B cell (primary cell): ENCODE measurements at regions not wholly inside any gene's neighbourhood (a gene's known extent, or its start where the extent isn't known, plus 50 kb on each side); places are given as distances from the start of the nearest gene placed in this dataset.

Experiments
- ATAC-seq: fragments of 200-7000 bp; cut with Tn5 transposase; one replicate; pipeline ENCODE4 v1.10.0; 2021; ENCODE audit warnings: low read depth, mild to moderate bottlenecking, moderate number of reproducible peaks, moderate library complexity
- CTCF ChIA-PET: fragments of 350-600 bp; sonication (Branson Sonifier 250); formaldehyde crosslinking; loops from one replicate; lab custom pipeline; 2021; ENCODE audit warnings: antibody characterized with exemption, inconsistent platforms; lab: Charles Lee
- POLR2A ChIA-PET: fragments of 350-600 bp; sonication (Branson Sonifier 250); formaldehyde crosslinking; loops from one replicate; lab custom pipeline; 2021; ENCODE audit warnings: antibody characterized with exemption; lab: Charles Lee
- DNase-seq: peaks from one replicate; pipeline ENCODE4 v3.0.0; 2013
- H2AFZ ChIP-seq: 2 replicates; pipeline ENCODE4 v1.6.1; 2012; ENCODE audit warnings: mild to moderate bottlenecking, low read depth, low read length; ENCODE audit not compliant: insufficient read depth, poor library complexity, severe bottlenecking
- H3K27ac ChIP-seq, 2 donors: 1 replicate in 1 of 2; 2 replicates in 1 of 2; pipeline ENCODE4 v1.5.1; 2012 to 2013; ENCODE audit warnings: low read length in 2 of 2, mild to moderate bottlenecking in 2 of 2, moderate library complexity in 1 of 2
- H3K27me3 ChIP-seq, 4 experiments: fragments of 200-600 bp in 1 of 4; sonication (generic) in 1 of 4; replicated peaks in 1 of 4; 1 replicate in 2 of 4; 2 replicates in 2 of 4; pipeline versions ENCODE4 v1.6.1 to v1.7.0; 2013 to 2016; ENCODE audit warnings: low read length in 3 of 4, mild to moderate bottlenecking in 2 of 4, mixed read lengths in 1 of 4, moderate library complexity in 1 of 4; ENCODE audit not compliant: insufficient read depth in 4 of 4, control insufficient read depth in 3 of 4; ENCODE audit errors: control extremely low read depth in 1 of 4
- H3K36me3 ChIP-seq, 2 experiments: replicated peaks in 1 of 2; 1 replicate in 1 of 2; 2 replicates in 1 of 2; pipeline versions ENCODE4 v1.6.1 to v1.7.1; 2013; ENCODE audit warnings: low read length in 1 of 2; ENCODE audit not compliant: insufficient read depth in 2 of 2, control insufficient read depth in 1 of 2; ENCODE audit errors: control extremely low read depth in 1 of 2, extremely low read depth in 1 of 2
- H3K4me1 ChIP-seq, 2 donors: fragments of 200-600 bp in 1 of 2; sonication (generic) in 1 of 2; 1 replicate in 1 of 2; 2 replicates in 1 of 2; pipeline versions ENCODE4 v1.5.1 to v1.6.1; 2013 to 2017; ENCODE audit warnings: low read length in 2 of 2; ENCODE audit not compliant: control insufficient read depth in 2 of 2, insufficient read depth in 2 of 2
- H3K4me2 ChIP-seq: replicated peaks from 2 replicates; pipeline ENCODE3; 2012; ENCODE audit warnings: mild to moderate bottlenecking, low read depth, low read length; ENCODE audit not compliant: poor library complexity, severe bottlenecking
- H3K4me3 ChIP-seq, 5 experiments: fragments of 200-600 bp in 1 of 5; sonication (generic) in 1 of 5; 1 replicate in 3 of 5; 2 replicates in 2 of 5; pipeline versions ENCODE4 v1.5.1 to v1.7.0; 2011 to 2016; ENCODE audit warnings: low read length in 4 of 5, mild to moderate bottlenecking in 4 of 5, low read depth in 2 of 5, control low read depth in 1 of 5, moderate library complexity in 1 of 5; ENCODE audit not compliant: insufficient read depth in 1 of 5; ENCODE audit errors: control extremely low read depth in 1 of 5, extremely low read depth in 1 of 5
- H3K79me2 ChIP-seq: fragments of 200-600 bp; sonication (generic); one replicate; pipeline ENCODE4 v1.6.0; 2016; ENCODE audit warnings: low read length; ENCODE audit not compliant: control insufficient read depth, insufficient read depth
- H3K9ac ChIP-seq: fragments of 200-600 bp; sonication (generic); 2 replicates; pipeline ENCODE4 v1.6.1; 2017; ENCODE audit warnings: mild to moderate bottlenecking, low read length, moderate library complexity
- H3K9me3 ChIP-seq, 3 donors: one replicate each; pipeline versions ENCODE4 v1.6.1 to v1.7.1; 2013; ENCODE audit warnings: low read length in 2 of 3; ENCODE audit not compliant: control insufficient read depth in 2 of 3, insufficient read depth in 1 of 3; ENCODE audit errors: control extremely low read depth in 1 of 3
- H4K20me1 ChIP-seq: 2 replicates; pipeline ENCODE4 v1.6.0; 2012; ENCODE audit warnings: mild to moderate bottlenecking, low read length; ENCODE audit not compliant: insufficient read depth, control insufficient read depth, poor library complexity, severe bottlenecking
- H3K27ac Mint-ChIP-seq: one replicate; pipeline ENCODE4 v1.8.0; 2021; ENCODE audit warnings: mixed read lengths
- H3K27me3 Mint-ChIP-seq: one replicate; pipeline ENCODE4 v1.8.0; 2021; ENCODE audit warnings: mixed read lengths
- H3K4me1 Mint-ChIP-seq: one replicate; pipeline ENCODE4 v1.8.0; 2021; ENCODE audit warnings: mixed read lengths
- H3K4me3 Mint-ChIP-seq: one replicate; pipeline ENCODE4 v1.8.0; 2021; ENCODE audit warnings: mixed read lengths
- H3K9me3 Mint-ChIP-seq: one replicate; pipeline ENCODE4 v1.8.0; 2022; ENCODE audit warnings: mixed read lengths; ENCODE audit not compliant: insufficient read depth
- CTCF ChIP-seq: fragments of 200-600 bp; IDR thresholded peaks from one replicate; pipeline ENCODE4 v1.8.0; 2022; ENCODE audit warnings: antibody characterized with exemption, mild to moderate bottlenecking
- EZH2 ChIP-seq: IDR thresholded peaks from 2 replicates; pipeline ENCODE4 v1.6.1; 2012; ENCODE audit warnings: borderline replicate concordance, low read depth, mild to moderate bottlenecking, moderate library complexity, low read length; ENCODE audit not compliant: insufficient read depth, poor library complexity, severe bottlenecking
- WGBS: methylation state at CpG from one replicate; pipeline ENCODE4 v1.1.5; 2013; ENCODE audit warnings: missing lambda C conversion rate; ENCODE audit not compliant: insufficient coverage; 5-methylcytosine and 5-hydroxymethylcytosine counted together
- intact Hi-C: fragments of 100-400 bp; cut with micrococcal nuclease; formaldehyde crosslinking; loops from one replicate; pipeline ENCODE4 v1.10.0; 2022

GRCh38 chr2:48235076-48235475 is 79.4 kb upstream of the FOXN2 start:
- H2AFZ ChIP-seq: no peak overlapping the region
- no peak overlapping the region for H3K9ac ChIP-seq
- CTCF ChIA-PET: interaction anchor here (1.1 kb wide), 1 partner anchor 15 kb away, joined by 3 read pairs; no protein-coding TSS in a partner anchor
- no peaks in the 10 kb centered on the region for H3K27me3 ChIP-seq
- no peaks in the 10 kb centered on the region for H3K27me3 Mint-ChIP-seq
- H3K9me3 ChIP-seq: no peaks in the 10 kb centered on the region
- POLR2A ChIA-PET: no interaction called here
- H4K20me1 ChIP-seq: no peaks in the 10 kb centered on the region
- no peak for DNase-seq
- H3K4me1 ChIP-seq: no peaks in the 10 kb centered on the region
- no peak overlapping the region for H3K27ac ChIP-seq
- TF ChIP-seq EZH2: no peak
- no peak for TF ChIP-seq CTCF
- H3K4me1 Mint-ChIP-seq: peaks cover 6% of the 10 kb centered on the region
- H3K36me3 ChIP-seq: no peaks in the 10 kb centered on the region
- no peak overlapping the region for H3K4me2 ChIP-seq
- WGBS: 100% methylated on average over 1 of the region's 5 CpGs
- H3K9me3 Mint-ChIP-seq: no peaks in the 10 kb centered on the region
- H3K79me2 ChIP-seq: no peaks in the 10 kb centered on the region
- H3K4me3 Mint-ChIP-seq: no peak overlapping the region
- intact Hi-C loops: no loop called here
- no peak for ATAC-seq
- H3K27ac Mint-ChIP-seq: no peak overlapping the region
- no peak overlapping the region for H3K4me3 ChIP-seq

GRCh38 chr2:48238381-48238780 is 76.1 kb upstream of the FOXN2 start:
- Histone ChIP-seq H3K79me2 (no peaks in the 10 kb centered on the region), H3K9me3 (no peaks in the 10 kb centered on the region), H3K4me2 (no peak overlapping the region), H3K27me3 (no peaks in the 10 kb centered on the region), H2AFZ (no peak overlapping the region), H3K9ac (no peak overlapping the region), H3K4me1 (no peaks in the 10 kb centered on the region), H4K20me1 (no peaks in the 10 kb centered on the region), H3K36me3 (no peaks in the 10 kb centered on the region), H3K27ac (no peak overlapping the region), H3K4me3 (no peak overlapping the region)
- no peak for TF ChIP-seq CTCF
- TF ChIP-seq EZH2: no peak
- no peaks in the 10 kb centered on the region for H3K9me3 Mint-ChIP-seq
- WGBS: no CpG with 5 or more reads among the region's 4 CpGs
- peaks cover 6% of the 10 kb centered on the region for H3K4me1 Mint-ChIP-seq
- intact Hi-C loops: no loop called here
- CTCF ChIA-PET: no interaction called here
- no peak for DNase-seq
- no peak for ATAC-seq
- POLR2A ChIA-PET: no interaction called here
- no peak overlapping the region for H3K27ac Mint-ChIP-seq
- H3K27me3 Mint-ChIP-seq: no peaks in the 10 kb centered on the region
- no peak overlapping the region for H3K4me3 Mint-ChIP-seq
